ENCODE measurements at regions not wholly inside any gene's neighbourhood (a gene's known extent, or its start where the extent isn't known, plus 50 kb on each side); places are given as distances from the start of the nearest gene placed in this dataset.

DNA sequence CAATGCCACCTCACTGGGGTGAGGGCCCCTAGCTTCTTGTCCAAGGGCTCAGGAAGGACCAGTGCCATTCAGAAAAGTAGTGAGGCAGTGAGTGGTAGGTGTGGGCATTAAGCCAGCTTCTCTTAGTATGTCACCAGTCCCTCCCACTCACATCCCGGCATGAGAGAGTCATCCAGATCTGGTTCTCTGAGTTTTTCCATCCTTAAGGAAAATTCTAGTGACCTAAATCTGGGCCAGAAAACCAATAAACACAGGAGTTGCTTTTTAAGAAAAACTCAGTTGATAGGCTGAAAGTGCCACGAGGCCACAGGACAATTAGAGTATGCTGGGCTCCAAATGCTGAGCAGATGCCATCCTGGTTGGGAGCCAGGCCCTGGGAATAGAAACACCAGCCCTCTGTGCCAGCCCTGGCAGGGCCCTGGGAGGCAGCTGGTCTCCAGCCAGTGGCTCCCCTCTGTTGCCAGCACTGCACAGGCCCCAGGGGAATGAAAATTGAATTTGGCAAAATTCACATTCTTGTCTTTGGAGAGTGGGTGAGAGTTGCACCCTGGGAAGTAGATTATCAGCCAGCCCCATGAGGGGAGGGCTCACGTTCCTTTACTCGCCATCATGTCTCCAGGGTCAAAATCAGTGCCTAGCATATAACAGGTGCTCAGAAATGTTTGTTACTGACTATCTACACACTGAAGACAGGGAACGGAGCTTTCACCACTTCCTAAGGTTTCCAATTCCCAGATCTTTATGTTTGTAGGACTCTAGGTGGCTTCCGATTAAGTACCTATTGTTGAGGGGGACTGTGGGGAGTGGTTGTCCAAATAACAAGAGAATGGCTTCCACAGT, 52.8 kb downstream of the FAM43A start:
- H3K27ac ChIP-seq, result no peak overlapping the region; a peak in 1 of 6 replicates
- ChIA-PET CTCF (interaction anchor here (0.8 kb wide), 1 partner anchor 368 kb away, joined by 3 read pairs; no protein-coding TSS in a partner anchor), POLR2A (no interaction called here)
- no peak overlapping the region for H3K4me2 ChIP-seq
- FAIRE-seq (no peak), DNase-seq (ENCODE audit: low read depth in 1 of 2, low spot score in 1 of 2) (no peak), ATAC-seq (no peak)
- H3K4me1 ChIP-seq, result peaks cover 23% of the 10 kb centered on the region
- WGBS (ENCODE audit: missing lambda C conversion rate), result 80% methylated on average over 6 of the region's 6 CpGs
- H3K4me3 ChIP-seq, result no peak overlapping the region
- TF ChIP-seq MYC (IDR thresholded peaks at IDR 0.05; ENCODE audit: borderline replicate concordance, low read length), result no peak
- TF ChIP-seq BHLHE40 (IDR thresholded peaks at IDR 0.05; ENCODE audit: low read depth, low read length), result no peak
- TF ChIP-seq, protein P1, sequence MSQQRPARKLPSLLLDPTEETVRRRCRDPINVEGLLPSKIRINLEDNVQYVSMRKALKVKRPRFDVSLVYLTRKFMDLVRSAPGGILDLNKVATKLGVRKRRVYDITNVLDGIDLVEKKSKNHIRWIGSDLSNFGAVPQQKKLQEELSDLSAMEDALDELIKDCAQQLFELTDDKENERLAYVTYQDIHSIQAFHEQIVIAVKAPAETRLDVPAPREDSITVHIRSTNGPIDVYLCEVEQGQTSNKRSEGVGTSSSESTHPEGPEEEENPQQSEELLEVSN (IDR thresholded peaks at IDR 0.05; ENCODE audit: borderline replicate concordance, low read depth), result no peak
- TF ChIP-seq CEBPB (IDR thresholded peaks at IDR 0.05), result no peak
- no peak for TF ChIP-seq ESRRA (IDR thresholded peaks at IDR 0.05; ENCODE audit: borderline replicate concordance, low read length)
- no peak for TF ChIP-seq CBX8 (IDR thresholded peaks at IDR 0.05)
- H3K9me3 ChIP-seq, result no peaks in the 10 kb centered on the region; the same call in 2 of the 3 replicates

DNA sequence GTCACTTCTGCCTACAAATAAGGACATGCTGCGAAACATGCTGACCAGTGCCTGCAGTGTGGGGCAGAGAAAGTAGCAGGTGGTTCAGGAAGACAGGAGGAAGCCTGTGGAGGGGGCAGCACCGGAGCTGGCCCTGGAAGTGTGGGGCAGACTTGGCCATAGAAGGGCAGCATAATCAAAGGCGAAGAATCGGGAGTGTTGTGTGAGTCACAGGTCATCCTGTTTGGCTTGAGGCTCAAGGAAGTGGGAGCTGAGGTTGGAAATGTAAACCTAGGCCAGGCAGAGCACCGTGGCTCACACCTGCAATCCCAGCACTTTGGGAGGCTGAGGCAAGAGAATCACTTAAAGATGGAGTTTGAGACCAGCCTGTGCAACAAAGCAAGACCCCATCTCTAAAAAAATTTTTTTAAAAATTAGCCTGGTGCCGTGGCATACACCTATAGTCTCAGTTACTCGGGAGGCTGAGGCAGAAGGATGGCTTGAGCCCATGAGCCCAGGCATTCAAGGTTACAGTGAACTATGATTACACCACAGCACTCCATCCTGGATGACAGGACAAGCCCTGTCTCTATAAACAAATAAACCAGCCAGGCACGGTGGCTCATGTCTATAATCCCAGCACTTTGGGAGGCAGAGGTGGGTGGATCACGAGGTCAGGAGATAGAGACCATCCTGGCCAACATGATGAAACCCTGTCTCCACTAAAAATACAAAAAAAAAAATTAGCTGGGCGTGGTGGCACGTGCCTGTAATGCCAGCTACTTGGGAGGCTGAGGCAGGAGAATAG, 54.0 kb downstream of the FAM43A start:
- H3K9me3 ChIP-seq, result no peaks in the 10 kb centered on the region; the same call in 2 of the 3 replicates
- WGBS (ENCODE audit: missing lambda C conversion rate), result 50% methylated on average over 11 of the region's 11 CpGs
- FAIRE-seq, result no peak
- TF ChIP-seq HOXB5 (CRISPR knock-in tag; IDR thresholded peaks at IDR 0.05) (no peak), JUN (IDR thresholded peaks at IDR 0.05) (no peak), ESRRA (IDR thresholded peaks at IDR 0.05; ENCODE audit: borderline replicate concordance, low read length) (no peak), NPAS2 (CRISPR knock-in tag; IDR thresholded peaks at IDR 0.05; ENCODE audit: borderline replicate concordance) (no peak), ZSCAN20 (CRISPR knock-in tag; IDR thresholded peaks at IDR 0.05) (no peak)
- peaks cover 23% of the 10 kb centered on the region for H3K4me1 ChIP-seq
- ATAC-seq, result peak in 1 of 2 experiments; percentile 37; a peak in 2 of 6 replicates
- H3K27ac ChIP-seq, result peak overlapping the region; percentile 8 to 37; a peak in 2 of 6 replicates
- ChIA-PET CTCF (no interaction called here), POLR2A (no interaction called here)
- peak in 1 of 2 experiments; percentile 17 for DNase-seq (ENCODE audit: low read depth in 1 of 2, low spot score in 1 of 2)
- H3K4me2 ChIP-seq, result no peak overlapping the region
- no peak overlapping the region for H3K4me3 ChIP-seq

GRCh38 chr3:194740859-194741491, 55.3 kb downstream of the FAM43A start:
- peak overlapping the region; percentile 69 for H3K4me2 ChIP-seq
- H3K4me1 ChIP-seq, result peaks cover 23% of the 10 kb centered on the region
- TF ChIP-seq, protein P2, sequence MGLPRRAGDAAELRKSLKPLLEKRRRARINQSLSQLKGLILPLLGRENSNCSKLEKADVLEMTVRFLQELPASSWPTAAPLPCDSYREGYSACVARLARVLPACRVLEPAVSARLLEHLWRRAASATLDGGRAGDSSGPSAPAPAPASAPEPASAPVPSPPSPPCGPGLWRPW (IDR thresholded peaks at IDR 0.05), result no peak
- TF ChIP-seq RAD21 (conservative IDR thresholded peaks at IDR 0.05 in 1 of 2, IDR thresholded peaks at IDR 0.05 in 1 of 2) (no peak), SMC3 (IDR thresholded peaks at IDR 0.05) (no peak), ZC3H11A (IDR thresholded peaks at IDR 0.05) (no peak), NPAS2 (CRISPR knock-in tag; IDR thresholded peaks at IDR 0.05; ENCODE audit: borderline replicate concordance) (no peak), RFX5 (IDR thresholded peaks at IDR 0.05) (no peak), HOXB5 (CRISPR knock-in tag; IDR thresholded peaks at IDR 0.05) (no peak), CEBPB (IDR thresholded peaks at IDR 0.05) (no peak), HOXA7 (CRISPR knock-in tag; IDR thresholded peaks at IDR 0.05) (no peak), ZFP36 (IDR thresholded peaks at IDR 0.05; ENCODE audit: borderline replicate concordance, partially characterized antibody) (no peak)
- TF ChIP-seq, protein P3, sequence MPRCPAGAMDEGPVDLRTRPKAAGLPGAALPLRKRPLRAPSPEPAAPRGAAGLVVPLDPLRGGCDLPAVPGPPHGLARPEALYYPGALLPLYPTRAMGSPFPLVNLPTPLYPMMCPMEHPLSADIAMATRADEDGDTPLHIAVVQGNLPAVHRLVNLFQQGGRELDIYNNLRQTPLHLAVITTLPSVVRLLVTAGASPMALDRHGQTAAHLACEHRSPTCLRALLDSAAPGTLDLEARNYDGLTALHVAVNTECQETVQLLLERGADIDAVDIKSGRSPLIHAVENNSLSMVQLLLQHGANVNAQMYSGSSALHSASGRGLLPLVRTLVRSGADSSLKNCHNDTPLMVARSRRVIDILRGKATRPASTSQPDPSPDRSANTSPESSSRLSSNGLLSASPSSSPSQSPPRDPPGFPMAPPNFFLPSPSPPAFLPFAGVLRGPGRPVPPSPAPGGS (IDR thresholded peaks at IDR 0.05), result no peak
- H3K27ac ChIP-seq, result peak overlapping the region; percentile 48 to 54; a peak in 5 of 6 replicates
- CTCF ChIA-PET, result no interaction called here
- DNase-seq (ENCODE audit: low read depth in 1 of 2, low spot score in 1 of 2) (peak; percentile 44 to 61), FAIRE-seq (no peak), ATAC-seq (peak; percentile 60 to 62)
- 23% methylated on average over 15 of the region's 16 CpGs for WGBS (ENCODE audit: missing lambda C conversion rate)
- no peaks in the 10 kb centered on the region for H3K9me3 ChIP-seq
- POLR2A ChIA-PET, result no interaction called here
- 0 out of 3 replicates have a peak overlapping the region, but pooled peaks have one; percentile 5 for H3K4me3 ChIP-seq

All from A549 (cell line).